NCI-H526 (cell line): ENCODE measurements at regions not wholly inside any gene's neighbourhood (a gene's known extent, or its start where the extent isn't known, plus 50 kb on each side); places are given as distances from the start of the nearest gene placed in this dataset.

ENCODE experiments used
- DNase-seq, 2 experiments: peaks; one replicate each; lab custom pipeline; 2025; lab: John Stamatoyannopoulos, UW

GRCh38 chr13:34467450-34468083, 474.5 kb upstream of the NBEA start:
- no peak for DNase-seq

GRCh38 chr13:34469196-34469986, 472.7 kb upstream of the NBEA start:
- DNase-seq: no peak

GRCh38 chr13:34474187-34474868, 467.7 kb upstream of the NBEA start:
- DNase-seq: no peak

- DNase-seq: no peak
Measured at GRCh38 chr13:34478376-34478775, 463.7 kb upstream of the NBEA start.

GRCh38 chr13:34502011-34502410, 440.1 kb upstream of the NBEA start:
- DNase-seq: no peak

- no peak for DNase-seq
Measured at GRCh38 chr13:34502621-34503020, 439.4 kb upstream of the NBEA start.

GRCh38 chr13:34506796-34507195, 435.3 kb upstream of the NBEA start:
- no peak for DNase-seq

- no peak for DNase-seq
Measured at GRCh38 chr13:34507630-34508029, 434.4 kb upstream of the NBEA start.

- no peak for DNase-seq
Measured at GRCh38 chr13:34512817-34513216, 429.3 kb upstream of the NBEA start.

GRCh38 chr13:34513526-34513925, 428.5 kb upstream of the NBEA start:
- DNase-seq: no peak

GRCh38 chr13:34515201-34515600, 426.9 kb upstream of the NBEA start:
- DNase-seq: no peak

GRCh38 chr13:34521171-34521570, 420.9 kb upstream of the NBEA start:
- DNase-seq: no peak

GRCh38 chr13:34522808-34523207, 419.3 kb upstream of the NBEA start:
- DNase-seq: no peak

GRCh38 chr13:34523406-34523805, 418.7 kb upstream of the NBEA start:
- no peak for DNase-seq

GRCh38 chr13:34533941-34534340, 408.1 kb upstream of the NBEA start:
- peak in 1 of 2 experiments; percentile 7 for DNase-seq

- DNase-seq: no peak
Measured at GRCh38 chr13:34542321-34542720, 399.7 kb upstream of the NBEA start.

GRCh38 chr13:34543836-34544235, 398.2 kb upstream of the NBEA start:
- DNase-seq: no peak

GRCh38 chr13:34545461-34545860, 396.6 kb upstream of the NBEA start:
- no peak for DNase-seq

- no peak for DNase-seq
Measured at GRCh38 chr13:34546344-34547250, 395.5 kb upstream of the NBEA start.

GRCh38 chr13:34547929-34548328, 394.1 kb upstream of the NBEA start:
- DNase-seq: no peak

GRCh38 chr13:34553376-34553775, 388.7 kb upstream of the NBEA start:
- DNase-seq: no peak

GRCh38 chr13:34555988-34556387, 386.1 kb upstream of the NBEA start:
- DNase-seq: no peak
